ENCODE measurements at regions not wholly inside any gene's neighbourhood (a gene's known extent, or its start where the extent isn't known, plus 50 kb on each side); places are given as distances from the start of the nearest gene placed in this dataset.

DNA sequence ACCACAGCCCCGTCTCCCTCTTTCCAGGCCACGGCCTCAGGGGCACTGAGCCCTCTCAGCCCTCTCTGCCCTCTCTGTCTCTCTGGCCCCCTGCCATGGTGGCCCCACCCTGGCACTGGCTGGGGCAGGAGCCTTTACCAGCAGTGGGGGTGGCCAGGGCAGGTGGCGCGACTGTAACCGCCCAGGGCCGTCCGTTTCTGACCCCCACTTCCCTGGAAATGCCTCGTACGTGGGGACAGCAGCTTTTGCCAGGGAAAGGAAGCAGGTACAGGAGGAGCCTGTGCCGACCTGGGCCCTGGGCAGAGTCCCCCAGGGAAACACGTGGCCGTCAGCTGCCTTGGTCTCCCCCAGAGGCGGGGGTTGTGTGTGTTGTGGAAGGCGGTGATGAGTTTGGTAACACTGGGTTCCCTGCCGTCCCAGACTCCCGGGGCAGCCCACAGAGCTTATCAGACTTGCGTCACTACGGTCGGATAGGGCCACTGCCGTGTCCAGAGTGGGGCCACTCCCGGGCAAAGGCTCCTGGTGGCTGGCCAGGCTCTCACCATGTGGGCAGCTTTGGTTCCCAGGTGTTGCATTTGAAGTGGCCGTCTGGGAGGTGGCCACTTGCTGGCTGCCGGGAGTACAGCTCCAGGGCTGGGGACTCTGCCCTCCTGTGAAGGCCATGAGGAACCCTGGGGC, 249.3 kb upstream of the CIBAR2 start (continued):
- TF ChIP-seq ZBTB7A (CRISPR knock-in tag; IDR thresholded peaks at IDR 0.05) (no peak), ZNF235 (CRISPR knock-in tag; IDR thresholded peaks at IDR 0.05; ENCODE audit: borderline replicate concordance) (no peak), ZNF296 (CRISPR knock-in tag; conservative IDR thresholded peaks at IDR 0.05) (0 out of 2 replicates have a peak, but pooled peaks have one; percentile 15), HHEX (CRISPR knock-in tag; IDR thresholded peaks at IDR 0.05) (no peak), ZNF749 (CRISPR knock-in tag; IDR thresholded peaks at IDR 0.05; ENCODE audit: borderline replicate concordance) (no peak), ZZZ3 (CRISPR knock-in tag; IDR thresholded peaks at IDR 0.05; ENCODE audit: borderline replicate concordance) (no peak), DPF2 (CRISPR knock-in tag; IDR thresholded peaks at IDR 0.05; ENCODE audit: borderline replicate concordance, low read depth) (no peak), DNMT1 (CRISPR knock-in tag; IDR thresholded peaks at IDR 0.05) (no peak), MED8 (CRISPR knock-in tag; IDR thresholded peaks at IDR 0.05; ENCODE audit: insufficient replicate concordance) (no peak), MED1 (CRISPR knock-in tag; IDR thresholded peaks at IDR 0.05) (no peak), ZNF225 (CRISPR knock-in tag; IDR thresholded peaks at IDR 0.05) (no peak), NFE2L2 (IDR thresholded peaks at IDR 0.05; ENCODE audit: low read length) (no peak), HOXA9 (CRISPR knock-in tag; IDR thresholded peaks at IDR 0.05; ENCODE audit: borderline replicate concordance) (no peak)
- TF ChIP-seq, protein P1, sequence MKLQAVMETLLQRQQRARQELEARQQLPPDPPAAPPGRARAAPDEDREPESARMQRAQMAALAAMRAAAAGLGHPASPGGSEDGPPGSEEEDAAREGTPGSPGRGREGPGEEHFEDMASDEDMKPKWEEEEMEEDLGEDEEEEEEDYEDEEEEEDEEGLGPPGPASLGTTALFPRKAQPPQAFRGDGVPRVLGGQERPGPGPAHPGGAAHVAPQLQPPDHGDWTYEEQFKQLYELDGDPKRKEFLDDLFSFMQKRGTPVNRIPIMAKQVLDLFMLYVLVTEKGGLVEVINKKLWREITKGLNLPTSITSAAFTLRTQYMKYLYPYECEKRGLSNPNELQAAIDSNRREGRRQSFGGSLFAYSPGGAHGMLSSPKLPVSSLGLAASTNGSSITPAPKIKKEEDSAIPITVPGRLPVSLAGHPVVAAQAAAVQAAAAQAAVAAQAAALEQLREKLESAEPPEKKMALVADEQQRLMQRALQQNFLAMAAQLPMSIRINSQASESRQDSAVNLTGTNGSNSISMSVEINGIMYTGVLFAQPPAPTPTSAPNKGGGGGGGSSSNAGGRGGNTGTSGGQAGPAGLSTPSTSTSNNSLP (IDR thresholded peaks at IDR 0.05; ENCODE audit: low read depth, low read length) = no peak
- TF ChIP-seq, protein P2, sequence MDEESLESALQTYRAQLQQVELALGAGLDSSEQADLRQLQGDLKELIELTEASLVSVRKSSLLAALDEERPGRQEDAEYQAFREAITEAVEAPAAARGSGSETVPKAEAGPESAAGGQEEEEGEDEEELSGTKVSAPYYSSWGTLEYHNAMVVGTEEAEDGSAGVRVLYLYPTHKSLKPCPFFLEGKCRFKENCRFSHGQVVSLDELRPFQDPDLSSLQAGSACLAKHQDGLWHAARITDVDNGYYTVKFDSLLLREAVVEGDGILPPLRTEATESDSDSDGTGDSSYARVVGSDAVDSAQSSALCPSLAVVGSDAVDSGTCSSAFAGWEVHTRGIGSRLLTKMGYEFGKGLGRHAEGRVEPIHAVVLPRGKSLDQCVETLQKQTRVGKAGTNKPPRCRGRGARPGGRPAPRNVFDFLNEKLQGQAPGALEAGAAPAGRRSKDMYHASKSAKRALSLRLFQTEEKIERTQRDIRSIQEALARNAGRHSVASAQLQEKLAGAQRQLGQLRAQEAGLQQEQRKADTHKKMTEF (CRISPR knock-in tag; IDR thresholded peaks at IDR 0.05) = no peak
- TF ChIP-seq, protein P3, sequence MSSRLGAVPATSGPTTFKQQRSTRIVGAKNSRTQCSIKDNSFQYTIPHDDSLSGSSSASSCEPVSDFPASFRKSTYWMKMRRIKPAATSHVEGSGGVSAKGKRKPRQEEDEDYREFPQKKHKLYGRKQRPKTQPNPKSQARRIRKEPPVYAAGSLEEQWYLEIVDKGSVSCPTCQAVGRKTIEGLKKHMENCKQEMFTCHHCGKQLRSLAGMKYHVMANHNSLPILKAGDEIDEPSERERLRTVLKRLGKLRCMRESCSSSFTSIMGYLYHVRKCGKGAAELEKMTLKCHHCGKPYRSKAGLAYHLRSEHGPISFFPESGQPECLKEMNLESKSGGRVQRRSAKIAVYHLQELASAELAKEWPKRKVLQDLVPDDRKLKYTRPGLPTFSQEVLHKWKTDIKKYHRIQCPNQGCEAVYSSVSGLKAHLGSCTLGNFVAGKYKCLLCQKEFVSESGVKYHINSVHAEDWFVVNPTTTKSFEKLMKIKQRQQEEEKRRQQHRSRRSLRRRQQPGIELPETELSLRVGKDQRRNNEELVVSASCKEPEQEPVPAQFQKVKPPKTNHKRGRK (CRISPR knock-in tag; IDR thresholded peaks at IDR 0.05) = no peak
- TF ChIP-seq, protein P4, sequence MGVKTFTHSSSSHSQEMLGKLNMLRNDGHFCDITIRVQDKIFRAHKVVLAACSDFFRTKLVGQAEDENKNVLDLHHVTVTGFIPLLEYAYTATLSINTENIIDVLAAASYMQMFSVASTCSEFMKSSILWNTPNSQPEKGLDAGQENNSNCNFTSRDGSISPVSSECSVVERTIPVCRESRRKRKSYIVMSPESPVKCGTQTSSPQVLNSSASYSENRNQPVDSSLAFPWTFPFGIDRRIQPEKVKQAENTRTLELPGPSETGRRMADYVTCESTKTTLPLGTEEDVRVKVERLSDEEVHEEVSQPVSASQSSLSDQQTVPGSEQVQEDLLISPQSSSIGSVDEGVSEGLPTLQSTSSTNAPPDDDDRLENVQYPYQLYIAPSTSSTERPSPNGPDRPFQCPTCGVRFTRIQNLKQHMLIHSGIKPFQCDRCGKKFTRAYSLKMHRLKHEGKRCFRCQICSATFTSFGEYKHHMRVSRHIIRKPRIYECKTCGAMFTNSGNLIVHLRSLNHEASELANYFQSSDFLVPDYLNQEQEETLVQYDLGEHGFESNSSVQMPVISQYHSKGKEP (CRISPR knock-in tag; IDR thresholded peaks at IDR 0.05) = no peak
- TF ChIP-seq, protein P5, sequence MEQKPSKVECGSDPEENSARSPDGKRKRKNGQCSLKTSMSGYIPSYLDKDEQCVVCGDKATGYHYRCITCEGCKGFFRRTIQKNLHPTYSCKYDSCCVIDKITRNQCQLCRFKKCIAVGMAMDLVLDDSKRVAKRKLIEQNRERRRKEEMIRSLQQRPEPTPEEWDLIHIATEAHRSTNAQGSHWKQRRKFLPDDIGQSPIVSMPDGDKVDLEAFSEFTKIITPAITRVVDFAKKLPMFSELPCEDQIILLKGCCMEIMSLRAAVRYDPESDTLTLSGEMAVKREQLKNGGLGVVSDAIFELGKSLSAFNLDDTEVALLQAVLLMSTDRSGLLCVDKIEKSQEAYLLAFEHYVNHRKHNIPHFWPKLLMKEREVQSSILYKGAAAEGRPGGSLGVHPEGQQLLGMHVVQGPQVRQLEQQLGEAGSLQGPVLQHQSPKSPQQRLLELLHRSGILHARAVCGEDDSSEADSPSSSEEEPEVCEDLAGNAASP (CRISPR knock-in tag; IDR thresholded peaks at IDR 0.05; ENCODE audit: borderline replicate concordance) = no peak
- TF ChIP-seq, protein P6, sequence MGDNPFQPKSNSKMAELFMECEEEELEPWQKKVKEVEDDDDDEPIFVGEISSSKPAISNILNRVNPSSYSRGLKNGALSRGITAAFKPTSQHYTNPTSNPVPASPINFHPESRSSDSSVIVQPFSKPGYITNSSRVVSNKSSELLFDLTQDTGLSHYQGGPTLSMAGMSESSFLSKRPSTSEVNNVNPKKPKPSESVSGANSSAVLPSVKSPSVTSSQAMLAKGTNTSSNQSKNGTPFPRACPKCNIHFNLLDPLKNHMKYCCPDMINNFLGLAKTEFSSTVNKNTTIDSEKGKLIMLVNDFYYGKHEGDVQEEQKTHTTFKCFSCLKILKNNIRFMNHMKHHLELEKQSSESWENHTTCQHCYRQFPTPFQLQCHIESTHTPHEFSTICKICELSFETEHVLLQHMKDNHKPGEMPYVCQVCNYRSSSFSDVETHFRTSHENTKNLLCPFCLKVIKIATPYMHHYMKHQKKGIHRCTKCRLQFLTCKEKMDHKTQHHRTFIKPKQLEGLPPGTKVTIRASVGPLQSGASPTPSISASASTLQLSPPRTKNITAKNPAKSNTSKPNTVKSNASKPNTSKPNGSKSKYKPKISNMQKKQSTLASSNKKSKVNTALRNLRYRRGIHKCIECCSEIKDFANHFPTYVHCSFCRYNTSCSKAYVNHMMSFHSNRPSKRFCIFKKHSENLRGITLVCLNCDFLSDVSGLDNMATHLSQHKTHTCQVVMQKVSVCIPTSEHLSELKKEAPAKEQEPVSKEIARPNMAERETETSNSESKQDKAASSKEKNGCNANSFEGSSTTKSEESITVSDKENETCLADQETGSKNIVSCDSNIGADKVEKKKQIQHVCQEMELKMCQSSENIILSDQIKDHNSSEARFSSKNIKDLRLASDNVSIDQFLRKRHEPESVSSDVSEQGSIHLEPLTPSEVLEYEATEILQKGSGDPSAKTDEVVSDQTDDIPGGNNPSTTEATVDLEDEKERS (CRISPR knock-in tag; IDR thresholded peaks at IDR 0.05) = 0 out of 2 replicates have a peak, but pooled peaks have one; percentile 30
